ENCODE measurements at regions not wholly inside any gene's neighbourhood (a gene's known extent, or its start where the extent isn't known, plus 50 kb on each side); places are given as distances from the start of the nearest gene placed in this dataset.

GRCh38 chr13:53822136-53822535 lies 793.5 kb downstream of the OLFM4 start:
- TF ChIP-seq CTCF (conservative IDR thresholded peaks at IDR 0.05 in 1 of 2, IDR thresholded peaks at IDR 0.05 in 1 of 2; ENCODE audit: extremely low read depth in 1 of 2, insufficient read depth in 1 of 2, low read depth in 1 of 2, low read length in 2 of 2) (no peak), EZH2 (IDR thresholded peaks at IDR 0.05; ENCODE audit: borderline replicate concordance, low read length) (no peak)
